Lung (tissue), 11 donors: ENCODE measurements at regions not wholly inside any gene's neighbourhood (a gene's known extent, or its start where the extent isn't known, plus 50 kb on each side); places are given as distances from the start of the nearest gene placed in this dataset.

ENCODE experiments used
- ATAC-seq: fragments of 200-7000 bp; cut with Tn5 transposase; one replicate; pipeline ENCODE4 v1.9.1; 2020; ENCODE audit warnings: moderate number of reproducible peaks; ENCODE audit not compliant: insufficient read depth, low FRiP score
- DNase-seq, 3 donors: peaks; one replicate each; pipeline ENCODE4 v3.0.0-alpha.2; 2013 to 2017
- H3K27ac ChIP-seq, 2 donors: one replicate each; pipeline ENCODE4 v1.5.1; 2013; ENCODE audit warnings: mild to moderate bottlenecking in 2 of 2, moderate library complexity in 2 of 2, control low read depth in 1 of 2, inconsistent platforms in 1 of 2, low read depth in 1 of 2, low read length in 1 of 2
- H3K27me3 ChIP-seq, 3 donors: one replicate each; pipeline ENCODE4 v1.5.1; 2013; ENCODE audit warnings: low read length in 2 of 3; ENCODE audit not compliant: control insufficient read depth in 3 of 3, insufficient read depth in 3 of 3
- H3K36me3 ChIP-seq, 4 donors: one replicate each; pipeline ENCODE4 v1.5.1; 2013; ENCODE audit warnings: low read length in 4 of 4, mild to moderate bottlenecking in 1 of 4, moderate library complexity in 1 of 4; ENCODE audit not compliant: control insufficient read depth in 4 of 4, insufficient read depth in 4 of 4
- H3K4me1 ChIP-seq, 5 donors: one replicate each; pipeline ENCODE4 v1.5.1; 2013; ENCODE audit warnings: low read length in 5 of 5, mild to moderate bottlenecking in 2 of 5, moderate library complexity in 1 of 5; ENCODE audit not compliant: control insufficient read depth in 5 of 5, insufficient read depth in 5 of 5
- H3K4me3 ChIP-seq: one replicate; pipeline ENCODE4 v1.5.1; 2013; ENCODE audit warnings: mild to moderate bottlenecking, control low read depth, moderate library complexity
- H3K9ac ChIP-seq, 2 donors: one replicate each; pipeline ENCODE4 v1.5.1; 2013; ENCODE audit warnings: low read length in 2 of 2, control low read depth in 1 of 2; ENCODE audit not compliant: insufficient read depth in 1 of 2
- H3K9me3 ChIP-seq, 4 donors: one replicate each; pipeline ENCODE4 v1.5.1; 2013; ENCODE audit warnings: low read length in 3 of 4, mild to moderate bottlenecking in 1 of 4, moderate library complexity in 1 of 4; ENCODE audit not compliant: control insufficient read depth in 4 of 4, insufficient read depth in 3 of 4
- CTCF ChIP-seq: IDR thresholded peaks from 2 replicates; pipeline ENCODE4 v1.5.1; 2012; ENCODE audit warnings: mild to moderate bottlenecking; ENCODE audit errors: control extremely low read depth, extremely low read depth
- WGBS, 2 donors: extraction: QIAGEN DNeasy Blood & Tissue Kit; methylation state at CpG; one replicate each; pipeline ENCODE4 v1.1.7; 2013; 5-methylcytosine and 5-hydroxymethylcytosine counted together
- donor health status: control.
- donor health status: control.
- donor health status: Bipolar disorder and iron deficiency.
- donor health status: healthy.
- donor health status: DM: yes; HTN: yes; CAD: no.

- WGBS, 2 donors = 87 to 90% methylated on average over 7 of the region's 7 CpGs
- Histone ChIP-seq H3K36me3 (no peaks in the 10 kb centered on the region), H3K9ac (no peak overlapping the region), H3K9me3 (no peaks in the 10 kb centered on the region), H3K27ac (no peak overlapping the region), H3K4me1 (no peaks in the 10 kb centered on the region), H3K27me3 (peaks cover 0 to 6% (median 3%) of the 10 kb centered on the region in 3 donors), H3K4me3 (no peak overlapping the region)
- DNase-seq (no peak), ATAC-seq (no peak)
- no peak for TF ChIP-seq CTCF
Observed at GRCh38 chr4:16292585-16292984, 66.3 kb upstream of the TAPT1 start.

GRCh38 chr4:16290681-16291420 lies 64.6 kb upstream of the TAPT1 start:
- DNase-seq (no peak), ATAC-seq (no peak)
- no peak overlapping the region for H3K27ac ChIP-seq
- no peaks in the 10 kb centered on the region for H3K4me1 ChIP-seq
- H3K9me3 ChIP-seq = no peaks in the 10 kb centered on the region
- H3K4me3 ChIP-seq = no peak overlapping the region
- H3K36me3 ChIP-seq = no peaks in the 10 kb centered on the region
- TF ChIP-seq CTCF = no peak
- H3K27me3 ChIP-seq = peaks cover 0 to 6% (median 3%) of the 10 kb centered on the region in 3 donors
- H3K9ac ChIP-seq = no peak overlapping the region
- WGBS, 2 donors = 70 to 85% methylated on average over 8 of the region's 8 CpGs

- Histone ChIP-seq H3K27me3 (peaks cover 0 to 6% (median 3%) of the 10 kb centered on the region in 3 donors), H3K4me3 (no peak overlapping the region), H3K4me1 (no peaks in the 10 kb centered on the region), H3K27ac (no peak overlapping the region), H3K9ac (no peak overlapping the region), H3K9me3 (no peaks in the 10 kb centered on the region), H3K36me3 (no peaks in the 10 kb centered on the region)
- WGBS, 2 donors = 4 to 5% methylated on average over 4 of the region's 4 CpGs
- ATAC-seq (no peak), DNase-seq (peak in 2 of 3 donors; percentile 64 to 73)
- TF ChIP-seq CTCF = peak; percentile 31
Observed at GRCh38 chr4:16289897-16290554, 63.8 kb upstream of the TAPT1 start.
